ENCODE measurements at regions not wholly inside any gene's neighbourhood (a gene's known extent, or its start where the extent isn't known, plus 50 kb on each side); places are given as distances from the start of the nearest gene placed in this dataset.

DNA sequence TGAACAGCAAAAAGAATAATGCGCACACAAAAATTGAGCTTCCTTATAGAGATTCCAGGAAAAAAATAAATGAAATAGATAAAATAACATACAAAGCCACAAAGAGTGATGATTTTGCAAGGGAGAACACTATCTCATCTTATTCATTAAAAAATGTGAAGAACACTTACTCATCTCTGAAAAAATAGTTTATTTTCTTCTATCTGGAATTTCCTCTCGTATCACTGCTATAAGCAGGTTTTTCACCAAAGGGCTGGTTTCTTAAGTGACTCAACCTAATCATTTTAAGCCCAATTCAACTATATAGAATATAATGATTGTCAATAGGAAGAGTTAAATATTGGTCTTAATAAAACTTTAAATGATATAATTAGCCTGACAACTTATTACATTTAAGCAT, 504.9 kb downstream of the NR2F1-AS1 start:
- TF ChIP-seq, protein P1, sequence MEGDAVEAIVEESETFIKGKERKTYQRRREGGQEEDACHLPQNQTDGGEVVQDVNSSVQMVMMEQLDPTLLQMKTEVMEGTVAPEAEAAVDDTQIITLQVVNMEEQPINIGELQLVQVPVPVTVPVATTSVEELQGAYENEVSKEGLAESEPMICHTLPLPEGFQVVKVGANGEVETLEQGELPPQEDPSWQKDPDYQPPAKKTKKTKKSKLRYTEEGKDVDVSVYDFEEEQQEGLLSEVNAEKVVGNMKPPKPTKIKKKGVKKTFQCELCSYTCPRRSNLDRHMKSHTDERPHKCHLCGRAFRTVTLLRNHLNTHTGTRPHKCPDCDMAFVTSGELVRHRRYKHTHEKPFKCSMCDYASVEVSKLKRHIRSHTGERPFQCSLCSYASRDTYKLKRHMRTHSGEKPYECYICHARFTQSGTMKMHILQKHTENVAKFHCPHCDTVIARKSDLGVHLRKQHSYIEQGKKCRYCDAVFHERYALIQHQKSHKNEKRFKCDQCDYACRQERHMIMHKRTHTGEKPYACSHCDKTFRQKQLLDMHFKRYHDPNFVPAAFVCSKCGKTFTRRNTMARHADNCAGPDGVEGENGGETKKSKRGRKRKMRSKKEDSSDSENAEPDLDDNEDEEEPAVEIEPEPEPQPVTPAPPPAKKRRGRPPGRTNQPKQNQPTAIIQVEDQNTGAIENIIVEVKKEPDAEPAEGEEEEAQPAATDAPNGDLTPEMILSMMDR (IDR thresholded peaks at IDR 0.05; ENCODE audit: insufficient read depth, low read length): no peak
- no peak for TF ChIP-seq POLR2AphosphoS5 (IDR thresholded peaks at IDR 0.05; ENCODE audit: low read depth)
- TF ChIP-seq, protein P2, sequence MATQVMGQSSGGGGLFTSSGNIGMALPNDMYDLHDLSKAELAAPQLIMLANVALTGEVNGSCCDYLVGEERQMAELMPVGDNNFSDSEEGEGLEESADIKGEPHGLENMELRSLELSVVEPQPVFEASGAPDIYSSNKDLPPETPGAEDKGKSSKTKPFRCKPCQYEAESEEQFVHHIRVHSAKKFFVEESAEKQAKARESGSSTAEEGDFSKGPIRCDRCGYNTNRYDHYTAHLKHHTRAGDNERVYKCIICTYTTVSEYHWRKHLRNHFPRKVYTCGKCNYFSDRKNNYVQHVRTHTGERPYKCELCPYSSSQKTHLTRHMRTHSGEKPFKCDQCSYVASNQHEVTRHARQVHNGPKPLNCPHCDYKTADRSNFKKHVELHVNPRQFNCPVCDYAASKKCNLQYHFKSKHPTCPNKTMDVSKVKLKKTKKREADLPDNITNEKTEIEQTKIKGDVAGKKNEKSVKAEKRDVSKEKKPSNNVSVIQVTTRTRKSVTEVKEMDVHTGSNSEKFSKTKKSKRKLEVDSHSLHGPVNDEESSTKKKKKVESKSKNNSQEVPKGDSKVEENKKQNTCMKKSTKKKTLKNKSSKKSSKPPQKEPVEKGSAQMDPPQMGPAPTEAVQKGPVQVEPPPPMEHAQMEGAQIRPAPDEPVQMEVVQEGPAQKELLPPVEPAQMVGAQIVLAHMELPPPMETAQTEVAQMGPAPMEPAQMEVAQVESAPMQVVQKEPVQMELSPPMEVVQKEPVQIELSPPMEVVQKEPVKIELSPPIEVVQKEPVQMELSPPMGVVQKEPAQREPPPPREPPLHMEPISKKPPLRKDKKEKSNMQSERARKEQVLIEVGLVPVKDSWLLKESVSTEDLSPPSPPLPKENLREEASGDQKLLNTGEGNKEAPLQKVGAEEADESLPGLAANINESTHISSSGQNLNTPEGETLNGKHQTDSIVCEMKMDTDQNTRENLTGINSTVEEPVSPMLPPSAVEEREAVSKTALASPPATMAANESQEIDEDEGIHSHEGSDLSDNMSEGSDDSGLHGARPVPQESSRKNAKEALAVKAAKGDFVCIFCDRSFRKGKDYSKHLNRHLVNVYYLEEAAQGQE (IDR thresholded peaks at IDR 0.05; ENCODE audit: insufficient replicate concordance, low read depth): no peak

All from HL-60 (cell line).